OCI-LY3 (cell line): ENCODE measurements at regions not wholly inside any gene's neighbourhood (a gene's known extent, or its start where the extent isn't known, plus 50 kb on each side); places are given as distances from the start of the nearest gene placed in this dataset.

Experiments used
- EZH2phosphoT487 ChIP-seq: fragments of 200-600 bp; shearing (Covaris generic); IDR thresholded peaks from 2 replicates; pipeline ENCODE4 v1.6.1; 2018; ENCODE audit warnings: antibody characterized with exemption, mixed run types, low read depth
- TF ChIP-seq, protein P1 (sequence below): fragments of 200-600, 300-600 bp; sonication (generic); IDR thresholded peaks from 2 replicates; pipeline ENCODE4 v1.5.1; 2014; ENCODE audit warnings: antibody characterized with exemption, low read length, low read depth

DNA sequence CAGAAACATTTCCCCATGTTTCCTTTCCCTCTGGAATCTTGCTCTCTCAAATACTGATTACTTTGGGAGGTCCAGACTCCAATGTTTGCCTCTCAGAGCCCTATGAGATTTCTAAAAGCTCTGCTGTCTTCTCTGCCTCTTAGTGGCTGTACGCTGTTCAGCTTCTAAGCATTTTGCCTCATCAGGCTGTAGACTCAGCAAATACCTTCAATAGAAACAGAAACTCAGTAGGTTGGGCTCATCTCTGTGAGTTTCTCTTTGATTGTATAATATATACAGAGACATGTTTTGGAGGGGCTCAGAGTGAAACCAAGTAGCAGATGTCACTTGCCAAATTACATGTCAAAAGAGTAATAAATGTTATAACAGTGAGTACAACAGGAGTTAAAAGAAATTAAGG, 380.8 kb upstream of the MEIS2 start:
- TF ChIP-seq, protein P1, sequence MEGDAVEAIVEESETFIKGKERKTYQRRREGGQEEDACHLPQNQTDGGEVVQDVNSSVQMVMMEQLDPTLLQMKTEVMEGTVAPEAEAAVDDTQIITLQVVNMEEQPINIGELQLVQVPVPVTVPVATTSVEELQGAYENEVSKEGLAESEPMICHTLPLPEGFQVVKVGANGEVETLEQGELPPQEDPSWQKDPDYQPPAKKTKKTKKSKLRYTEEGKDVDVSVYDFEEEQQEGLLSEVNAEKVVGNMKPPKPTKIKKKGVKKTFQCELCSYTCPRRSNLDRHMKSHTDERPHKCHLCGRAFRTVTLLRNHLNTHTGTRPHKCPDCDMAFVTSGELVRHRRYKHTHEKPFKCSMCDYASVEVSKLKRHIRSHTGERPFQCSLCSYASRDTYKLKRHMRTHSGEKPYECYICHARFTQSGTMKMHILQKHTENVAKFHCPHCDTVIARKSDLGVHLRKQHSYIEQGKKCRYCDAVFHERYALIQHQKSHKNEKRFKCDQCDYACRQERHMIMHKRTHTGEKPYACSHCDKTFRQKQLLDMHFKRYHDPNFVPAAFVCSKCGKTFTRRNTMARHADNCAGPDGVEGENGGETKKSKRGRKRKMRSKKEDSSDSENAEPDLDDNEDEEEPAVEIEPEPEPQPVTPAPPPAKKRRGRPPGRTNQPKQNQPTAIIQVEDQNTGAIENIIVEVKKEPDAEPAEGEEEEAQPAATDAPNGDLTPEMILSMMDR = no peak
- no peak for TF ChIP-seq EZH2phosphoT487
